Medulla oblongata (tissue), 1 donor: ENCODE measurements at regions not wholly inside any gene's neighbourhood (a gene's known extent, or its start where the extent isn't known, plus 50 kb on each side); places are given as distances from the start of the nearest gene placed in this dataset.
"Not testable (repeated sequence)": the region's sequence is repeated elsewhere in the genome, so short reads cannot be mapped to it uniquely, and the experiment has no call there.

ENCODE experiments used
- DNase-seq: peaks from one replicate; pipeline ENCODE4 v3.0.0-alpha.2; 2015; ENCODE audit errors: extremely low spot score

GRCh38 chr5:17399931-17400330 lies 98.1 kb upstream of the TAF11L2 start:
- no peak for DNase-seq

- no peak for DNase-seq
Observed at GRCh38 chr5:17400724-17401469, 97.1 kb upstream of the TAF11L2 start.

GRCh38 chr5:17401470-17402288 lies 96.4 kb upstream of the TAF11L2 start:
- no peak for DNase-seq

- no peak for DNase-seq
Observed at GRCh38 chr5:17402289-17403121, 95.5 kb upstream of the TAF11L2 start.

GRCh38 chr5:17403695-17404490 lies 94.1 kb upstream of the TAF11L2 start:
- DNase-seq: no peak

GRCh38 chr5:17405976-17406375 lies 92.1 kb upstream of the TAF11L2 start:
- no peak for DNase-seq

GRCh38 chr5:17406423-17406838 lies 91.6 kb upstream of the TAF11L2 start:
- DNase-seq: no peak

GRCh38 chr5:17411436-17412402 lies 86.3 kb upstream of the TAF11L2 start:
- no peak for DNase-seq

GRCh38 chr5:17412760-17413671 lies 85.0 kb upstream of the TAF11L2 start:
- DNase-seq: no peak

GRCh38 chr5:17413691-17414090 lies 84.3 kb upstream of the TAF11L2 start:
- no peak for DNase-seq

GRCh38 chr5:17415321-17415758 lies 82.7 kb upstream of the TAF11L2 start:
- no peak for DNase-seq

- not testable (repeated sequence) for DNase-seq
Observed at GRCh38 chr5:17416374-17416773, 81.7 kb upstream of the TAF11L2 start.

- DNase-seq: no peak
Observed at GRCh38 chr5:17424674-17425073, 73.4 kb upstream of the TAF11L2 start.

- DNase-seq: no peak
Observed at GRCh38 chr5:17425385-17426070, 72.5 kb upstream of the TAF11L2 start.

GRCh38 chr5:17426104-17426749 lies 71.8 kb upstream of the TAF11L2 start:
- no peak for DNase-seq

GRCh38 chr5:17428176-17428800 lies 69.7 kb upstream of the TAF11L2 start:
- no peak for DNase-seq

GRCh38 chr5:17429353-17429752 lies 68.7 kb upstream of the TAF11L2 start:
- no peak for DNase-seq
